Stimulated activated CD4-positive, alpha-beta T cell treated with anti-CD3 and anti-CD28 coated beads, Interleukin-15, amount 100 ng/mL, for 48 hours (primary cell): ENCODE measurements at regions not wholly inside any gene's neighbourhood (a gene's known extent, or its start where the extent isn't known, plus 50 kb on each side); places are given as distances from the start of the nearest gene placed in this dataset.

Source experiments
- DNase-seq, 2 donors: peaks; one replicate each; pipeline ENCODE4 v3.0.0-alpha.2; 2020; ENCODE audit warnings: low read depth in 2 of 2

- DNase-seq = no peak
Observed at GRCh38 chr3:70840106-70840870, 527.9 kb upstream of the MDFIC2 start.

- DNase-seq = no peak
Observed at GRCh38 chr3:70833239-70833960, 521.0 kb upstream of the MDFIC2 start.

GRCh38 chr3:70832834-70833205 is 520.4 kb upstream of the MDFIC2 start:
- DNase-seq = no peak

GRCh38 chr3:70832089-70832833 is 519.8 kb upstream of the MDFIC2 start:
- DNase-seq = no peak

GRCh38 chr3:70829092-70829491 is 516.7 kb upstream of the MDFIC2 start:
- no peak for DNase-seq

- no peak for DNase-seq
Observed at GRCh38 chr3:70824773-70825172, 512.3 kb upstream of the MDFIC2 start.

GRCh38 chr3:70824078-70824477 is 511.6 kb upstream of the MDFIC2 start:
- no peak for DNase-seq

- DNase-seq = no peak
Observed at GRCh38 chr3:70823622-70824021, 511.2 kb upstream of the MDFIC2 start.

- no peak for DNase-seq
Observed at GRCh38 chr3:70822669-70823068, 510.2 kb upstream of the MDFIC2 start.

- no peak for DNase-seq
Observed at GRCh38 chr3:70821602-70822001, 509.2 kb upstream of the MDFIC2 start.

GRCh38 chr3:70820397-70820796 is 508.0 kb upstream of the MDFIC2 start:
- DNase-seq = no peak

- DNase-seq = no peak
Observed at GRCh38 chr3:70818145-70818544, 505.7 kb upstream of the MDFIC2 start.

- no peak for DNase-seq
Observed at GRCh38 chr3:70816346-70816745, 503.9 kb upstream of the MDFIC2 start.

GRCh38 chr3:70815817-70816216 is 503.4 kb upstream of the MDFIC2 start:
- DNase-seq = no peak

GRCh38 chr3:70813311-70813710 is 500.9 kb upstream of the MDFIC2 start:
- DNase-seq = no peak

- DNase-seq = no peak
Observed at GRCh38 chr3:70811880-70812279, 499.4 kb upstream of the MDFIC2 start.

- DNase-seq = no peak
Observed at GRCh38 chr3:70808881-70809280, 496.4 kb upstream of the MDFIC2 start.

GRCh38 chr3:70806556-70806955 is 494.1 kb upstream of the MDFIC2 start:
- DNase-seq = no peak

- DNase-seq = no peak
Observed at GRCh38 chr3:70806021-70806420, 493.6 kb upstream of the MDFIC2 start.

GRCh38 chr3:70805061-70805889 is 492.8 kb upstream of the MDFIC2 start:
- DNase-seq = no peak

- DNase-seq = no peak
Observed at GRCh38 chr3:70803891-70804290, 491.5 kb upstream of the MDFIC2 start.

- no peak for DNase-seq
Observed at GRCh38 chr3:70803319-70803718, 490.9 kb upstream of the MDFIC2 start.
